ENCODE measurements at regions not wholly inside any gene's neighbourhood (a gene's known extent, or its start where the extent isn't known, plus 50 kb on each side); places are given as distances from the start of the nearest gene placed in this dataset.

- Mint-ChIP-seq H3K36me3 (ENCODE audit: low read depth) (peaks cover 9% of the 10 kb centered on the region), H3K4me3 (ENCODE audit: unreplicated experiment) (no peak overlapping the region), H3K4me1 (ENCODE audit: low read depth) (peaks cover 5% of the 10 kb centered on the region), H3K27ac (ENCODE audit: unreplicated experiment) (no peak overlapping the region), H3K9me3 (ENCODE audit: low read depth) (peaks cover 27% of the 10 kb centered on the region), H3K27me3 (ENCODE audit: low read depth) (no peaks in the 10 kb centered on the region)
- no peak for DNase-seq (ENCODE audit: low spot score)
- no peak for TF ChIP-seq CTCF (IDR thresholded peaks at IDR 0.05)
These were observed 470.6 kb downstream of the OCA2 start for GRCh38 chr15:27628486-27628885.

- Mint-ChIP-seq H3K27me3 (ENCODE audit: low read depth) (no peaks in the 10 kb centered on the region), H3K4me1 (ENCODE audit: low read depth) (peaks cover 5% of the 10 kb centered on the region), H3K27ac (ENCODE audit: unreplicated experiment) (no peak overlapping the region), H3K36me3 (ENCODE audit: low read depth) (peaks cover 9% of the 10 kb centered on the region), H3K4me3 (ENCODE audit: unreplicated experiment) (no peak overlapping the region), H3K9me3 (ENCODE audit: low read depth) (peaks cover 27% of the 10 kb centered on the region)
- TF ChIP-seq CTCF (IDR thresholded peaks at IDR 0.05), result no peak
- DNase-seq (ENCODE audit: low spot score), result no peak
These were observed 471.5 kb downstream of the OCA2 start for GRCh38 chr15:27627623-27628022.

- Mint-ChIP-seq H3K27ac (ENCODE audit: unreplicated experiment) (no peak overlapping the region), H3K9me3 (ENCODE audit: low read depth) (peaks cover 22% of the 10 kb centered on the region), H3K27me3 (ENCODE audit: low read depth) (peaks cover 7% of the 10 kb centered on the region), H3K4me1 (ENCODE audit: low read depth) (peaks cover 5% of the 10 kb centered on the region), H3K36me3 (ENCODE audit: low read depth) (peaks cover 9% of the 10 kb centered on the region), H3K4me3 (ENCODE audit: unreplicated experiment) (no peak overlapping the region)
- no peak for TF ChIP-seq CTCF (IDR thresholded peaks at IDR 0.05)
- DNase-seq (ENCODE audit: low spot score), result no peak
These were observed 475.4 kb downstream of the OCA2 start for GRCh38 chr15:27623560-27624305.

GRCh38 chr15:27623149-27623548, 476.0 kb downstream of the OCA2 start:
- TF ChIP-seq CTCF (IDR thresholded peaks at IDR 0.05), result no peak
- no peak for DNase-seq (ENCODE audit: low spot score)
- peaks cover 6% of the 10 kb centered on the region for H3K36me3 Mint-ChIP-seq (ENCODE audit: low read depth)
- peaks cover 19% of the 10 kb centered on the region for H3K9me3 Mint-ChIP-seq (ENCODE audit: low read depth)
- H3K4me3 Mint-ChIP-seq (ENCODE audit: unreplicated experiment), result no peak overlapping the region
- no peak overlapping the region for H3K27ac Mint-ChIP-seq (ENCODE audit: unreplicated experiment)
- H3K4me1 Mint-ChIP-seq (ENCODE audit: low read depth), result peaks cover 5% of the 10 kb centered on the region
- H3K27me3 Mint-ChIP-seq (ENCODE audit: low read depth), result peaks cover 7% of the 10 kb centered on the region

- TF ChIP-seq CTCF (IDR thresholded peaks at IDR 0.05), result no peak
These were observed 476.7 kb downstream of the OCA2 start for GRCh38 chr15:27622371-27622770.

More at GRCh38 chr15:27622371-27622770, 476.7 kb downstream of the OCA2 start:
- H3K27me3 Mint-ChIP-seq (ENCODE audit: low read depth), result peaks cover 7% of the 10 kb centered on the region
- no peak for DNase-seq (ENCODE audit: low spot score)
- no peak overlapping the region for H3K27ac Mint-ChIP-seq (ENCODE audit: unreplicated experiment)
- peaks cover 5% of the 10 kb centered on the region for H3K4me1 Mint-ChIP-seq (ENCODE audit: low read depth)
- peaks cover 3% of the 10 kb centered on the region for H3K36me3 Mint-ChIP-seq (ENCODE audit: low read depth)
- peaks cover 11% of the 10 kb centered on the region for H3K9me3 Mint-ChIP-seq (ENCODE audit: low read depth)
- no peak overlapping the region for H3K4me3 Mint-ChIP-seq (ENCODE audit: unreplicated experiment)

Measured in chondrocyte (in vitro differentiated cells).